ENCODE measurements at regions not wholly inside any gene's neighbourhood (a gene's known extent, or its start where the extent isn't known, plus 50 kb on each side); places are given as distances from the start of the nearest gene placed in this dataset.

GRCh38 chr5:114948986-114949621 lies 220.6 kb downstream of the TRIM36 start:
- TF ChIP-seq ATF3 (IDR thresholded peaks at IDR 0.05) (no peak), ATF3 (CRISPR knock-in tag; conservative IDR thresholded peaks at IDR 0.05) (no peak), ZBTB8A (IDR thresholded peaks at IDR 0.05; ENCODE audit: partially characterized antibody) (no peak), CTCF (IDR thresholded peaks at IDR 0.05 in 2 of 3, conservative IDR thresholded peaks at IDR 0.05 in 1 of 3; ENCODE audit: insufficient read depth in 2 of 3, low read depth in 1 of 3, low read length in 3 of 3) (no peak)

All from K562 (cell line).